Natural killer cell treated with Interleukin-12 subunit alpha and Interleukin-12 subunit beta and Interleukin-15 and Interleukin-18, amount 100 ng/mL, for 72 hours (primary cell): ENCODE measurements at regions not wholly inside any gene's neighbourhood (a gene's known extent, or its start where the extent isn't known, plus 50 kb on each side); places are given as distances from the start of the nearest gene placed in this dataset.
"Not testable (repeated sequence)": the region's sequence is repeated elsewhere in the genome, so short reads cannot be mapped to it uniquely, and the experiment has no call there.

ENCODE experiments used
- ATAC-seq, 2 donors: fragments of 150-1000 bp; cut with Tn5 transposase in 1 of 2; sonication (Bioruptor Pico), chemical (Tn5 transposase) in 1 of 2; 2 replicates each; pipeline ENCODE4 v1.10.0; 2021
- DNase-seq: peaks from one replicate; pipeline ENCODE4 v3.0.0; 2022; ENCODE audit warnings: low spot score
- H3K27ac Mint-ChIP-seq, 2 donors: 1 replicate in 1 of 2; 2 replicates in 1 of 2; pipeline ENCODE4 v1.8.0; 2022; ENCODE audit warnings: mixed read lengths in 2 of 2, mild to moderate bottlenecking in 1 of 2, moderate library complexity in 1 of 2
- H3K27me3 Mint-ChIP-seq, 2 donors: 1 replicate in 1 of 2; 2 replicates in 1 of 2; pipeline ENCODE4 v1.8.0; 2022; ENCODE audit warnings: mixed read lengths in 2 of 2
- H3K36me3 Mint-ChIP-seq: one replicate; pipeline ENCODE4 v1.8.0; 2022; ENCODE audit warnings: mixed read lengths
- H3K4me1 Mint-ChIP-seq, 2 donors: 1 replicate in 1 of 2; 2 replicates in 1 of 2; pipeline ENCODE4 v1.8.0; 2022; ENCODE audit warnings: low read depth in 2 of 2, mixed read lengths in 2 of 2, mild to moderate bottlenecking in 1 of 2
- H3K4me3 Mint-ChIP-seq: one replicate; pipeline ENCODE4 v1.8.0; 2022; ENCODE audit warnings: mixed read lengths
- H3K9me3 Mint-ChIP-seq: 2 replicates; pipeline ENCODE4 v1.8.0; 2022; ENCODE audit warnings: mixed read lengths

DNA sequence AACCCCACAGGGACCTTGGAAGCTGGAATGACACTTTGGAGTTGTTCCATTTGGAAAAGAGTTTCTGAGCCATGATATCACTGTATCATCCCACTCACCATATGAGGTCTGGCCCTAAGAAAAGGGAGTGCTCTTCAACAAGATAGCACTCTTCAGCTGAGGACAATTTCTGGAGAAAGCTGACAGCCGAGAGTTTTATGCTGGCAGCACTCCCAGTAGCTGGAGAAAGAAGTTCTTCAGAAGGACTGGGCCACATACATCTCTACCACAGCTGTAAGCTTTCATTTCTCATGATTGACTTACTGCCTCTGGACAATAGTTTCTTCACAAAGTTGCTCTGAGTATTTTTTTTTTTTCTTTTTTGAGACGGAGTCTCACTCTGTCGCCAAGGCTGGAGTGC is 914.4 kb upstream of the ADAMTS5 start:
- H3K9me3 Mint-ChIP-seq, H3K27ac Mint-ChIP-seq, ATAC-seq, DNase-seq, H3K4me3 Mint-ChIP-seq, H3K27me3 Mint-ChIP-seq, H3K4me1 Mint-ChIP-seq, H3K36me3 Mint-ChIP-seq: not testable (repeated sequence)

DNA sequence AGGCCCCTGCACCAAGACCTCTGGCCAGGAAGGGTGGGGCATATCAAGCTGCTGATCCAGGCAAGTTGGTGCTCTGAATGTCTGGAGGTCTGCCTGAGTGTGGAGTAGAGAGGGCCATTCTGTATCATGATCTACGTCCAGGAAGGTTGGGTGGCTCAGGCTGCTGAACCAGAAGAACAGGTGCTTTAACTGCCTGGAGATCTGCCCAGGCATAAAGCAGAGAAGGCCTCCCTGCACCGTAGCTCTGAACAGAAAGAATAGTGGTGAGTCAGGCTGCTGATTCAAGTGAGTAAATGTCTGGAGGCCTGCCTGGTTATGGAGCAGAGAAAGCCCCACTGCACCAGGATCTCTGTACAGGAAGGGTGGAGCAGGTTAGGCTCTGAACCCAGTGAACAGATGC is 905.5 kb upstream of the ADAMTS5 start:
- not testable (repeated sequence) for H3K27ac Mint-ChIP-seq, ATAC-seq

DNA sequence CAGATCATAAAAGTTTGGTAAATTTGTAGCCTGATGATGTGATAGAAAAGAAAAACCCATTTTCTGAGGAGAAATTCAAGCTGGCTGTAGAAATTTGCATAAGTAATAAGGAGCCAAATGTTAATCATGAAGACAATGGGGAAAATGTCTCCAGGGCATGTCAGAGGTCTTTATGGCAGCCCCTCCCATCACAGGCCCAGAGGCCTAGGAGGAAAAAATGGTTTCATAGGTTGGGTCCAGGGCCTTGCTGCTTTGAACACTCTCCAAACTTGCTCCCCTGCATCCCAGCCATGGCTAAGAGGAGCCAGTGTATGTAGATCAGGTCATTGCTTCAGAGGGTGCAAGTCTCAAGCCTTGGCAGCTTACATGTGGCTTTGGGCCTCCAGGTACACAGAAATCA is 903.9 kb upstream of the ADAMTS5 start:
- H3K4me3 Mint-ChIP-seq, H3K27me3 Mint-ChIP-seq, H3K27ac Mint-ChIP-seq, H3K36me3 Mint-ChIP-seq, H3K4me1 Mint-ChIP-seq, H3K9me3 Mint-ChIP-seq, DNase-seq, ATAC-seq: not testable (repeated sequence)

More for the DNA sequence above, 905.5 kb upstream of the ADAMTS5 start:
- H3K4me3 Mint-ChIP-seq, H3K36me3 Mint-ChIP-seq, DNase-seq, H3K9me3 Mint-ChIP-seq, H3K27me3 Mint-ChIP-seq, H3K4me1 Mint-ChIP-seq: not testable (repeated sequence)

DNA sequence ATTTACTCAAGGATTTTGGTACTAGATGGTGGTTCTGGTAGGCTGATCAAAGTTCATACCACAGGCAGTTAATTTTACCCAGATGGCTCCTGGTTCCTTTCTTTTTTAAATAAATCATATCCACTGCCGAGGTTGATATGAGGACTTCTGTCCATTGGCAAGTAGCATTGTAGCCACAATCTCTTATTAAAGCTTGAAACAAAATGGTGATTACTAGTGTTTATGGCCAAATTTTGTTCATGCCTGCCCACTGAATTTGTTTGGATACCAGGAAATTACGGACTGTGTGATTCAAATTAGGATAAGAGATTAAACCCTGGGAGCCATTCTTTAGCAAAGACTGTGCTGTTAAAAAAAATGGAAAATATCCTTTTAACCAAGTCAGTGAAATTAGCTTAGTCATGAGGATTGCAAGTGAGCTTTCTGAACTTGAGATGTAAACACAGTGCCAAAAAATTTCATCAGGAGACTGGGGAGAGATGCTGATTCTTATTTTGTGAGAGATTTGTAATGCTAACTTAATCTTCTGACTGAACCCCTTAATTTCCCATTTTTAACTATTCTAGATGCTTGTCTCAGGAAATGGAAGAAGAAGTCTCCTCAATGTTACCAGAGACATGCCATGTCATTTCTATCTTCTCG is 893.5 kb upstream of the ADAMTS5 start:
- not testable (repeated sequence) for ATAC-seq, H3K27ac Mint-ChIP-seq, H3K27me3 Mint-ChIP-seq, H3K36me3 Mint-ChIP-seq, DNase-seq, H3K9me3 Mint-ChIP-seq, H3K4me3 Mint-ChIP-seq, H3K4me1 Mint-ChIP-seq

DNA sequence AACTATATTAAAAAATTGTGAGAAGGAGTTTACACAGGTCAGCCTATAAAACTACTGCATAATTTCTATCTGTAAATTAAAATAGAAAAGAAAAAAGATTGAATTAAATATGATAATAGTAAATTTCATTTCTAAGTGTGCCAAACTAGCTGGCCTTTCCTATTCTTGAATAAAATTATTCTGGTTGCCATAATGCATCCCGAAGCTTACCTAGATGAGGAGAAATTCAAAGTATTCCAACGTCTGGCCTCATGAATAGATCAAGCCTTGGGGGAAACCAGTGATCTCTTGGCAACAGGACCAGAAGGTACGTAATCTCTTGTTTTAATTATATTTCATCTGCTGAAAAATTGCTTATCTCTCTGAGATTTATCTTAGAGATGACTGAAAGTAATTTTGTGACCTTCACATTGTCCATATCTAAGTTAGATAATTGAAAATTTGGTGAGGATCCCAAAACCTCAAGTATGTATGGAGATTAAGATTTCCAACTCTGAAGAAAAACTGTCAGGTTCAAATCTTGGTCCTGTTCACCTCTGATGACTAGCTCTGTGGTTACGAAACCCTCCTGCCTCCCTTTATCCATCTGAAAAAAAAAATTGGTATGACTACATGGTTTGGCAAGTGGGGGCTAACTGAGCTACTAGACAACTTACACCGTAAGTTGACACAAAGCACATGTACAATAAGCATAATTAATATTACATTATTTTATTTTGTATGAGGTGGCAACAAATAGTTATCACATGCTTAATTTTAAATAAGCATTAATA is 891.4 kb upstream of the ADAMTS5 start:
- not testable (repeated sequence) for H3K4me1 Mint-ChIP-seq, H3K9me3 Mint-ChIP-seq, DNase-seq, H3K36me3 Mint-ChIP-seq, ATAC-seq, H3K4me3 Mint-ChIP-seq, H3K27me3 Mint-ChIP-seq, H3K27ac Mint-ChIP-seq

DNA sequence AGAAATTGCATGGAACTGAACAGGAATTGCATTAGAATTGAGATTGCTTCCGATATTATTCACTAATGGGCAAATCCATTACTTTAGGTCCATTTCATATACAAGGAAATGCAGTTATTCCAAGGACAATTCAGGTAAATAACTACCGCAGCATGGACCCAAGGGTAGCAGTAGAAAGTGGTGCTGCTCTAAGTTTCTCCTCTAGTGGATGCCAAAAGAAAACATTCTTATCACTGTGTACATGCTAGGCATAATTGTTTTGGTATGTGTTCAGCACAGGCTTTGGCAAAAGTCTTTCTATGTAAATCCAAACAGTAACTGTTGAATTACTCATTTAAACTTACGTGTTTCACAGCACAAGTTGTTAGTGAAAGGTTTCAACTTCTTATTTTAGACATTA is 890.1 kb upstream of the ADAMTS5 start:
- not testable (repeated sequence) for ATAC-seq, H3K36me3 Mint-ChIP-seq, H3K4me1 Mint-ChIP-seq, H3K27me3 Mint-ChIP-seq, DNase-seq, H3K4me3 Mint-ChIP-seq, H3K9me3 Mint-ChIP-seq, H3K27ac Mint-ChIP-seq

DNA sequence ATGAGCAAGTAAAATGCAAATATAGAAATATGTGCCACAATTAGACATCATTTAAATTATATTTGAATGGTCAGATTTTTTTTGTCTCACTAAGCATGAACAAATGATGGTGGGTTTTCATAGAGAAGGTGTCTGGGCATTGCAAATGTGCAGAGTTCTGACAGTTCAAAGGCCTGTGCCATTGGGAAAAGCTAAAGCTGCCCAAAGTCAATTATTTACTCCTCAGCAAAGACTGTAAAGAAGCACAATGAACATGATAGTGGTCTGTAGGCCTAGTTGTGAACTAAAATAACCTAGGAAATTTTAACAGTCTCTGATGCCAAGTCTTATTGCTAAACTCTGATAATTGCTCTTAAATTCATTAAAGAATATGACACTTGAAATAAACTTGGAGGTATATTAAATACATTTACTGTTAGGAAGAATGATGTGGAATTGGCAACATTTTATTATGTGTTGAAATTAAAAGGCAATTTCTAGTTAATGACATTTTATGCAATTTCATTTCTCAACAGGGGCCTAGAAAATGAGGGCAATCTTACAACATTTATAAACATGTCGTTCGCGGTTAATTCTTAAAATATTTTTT is 874.3 kb upstream of the ADAMTS5 start:
- ATAC-seq (no peak), DNase-seq (no peak)
- Mint-ChIP-seq H3K27ac (no peak overlapping the region), H3K27me3 (no peaks in the 10 kb centered on the region), H3K9me3 (peaks cover 6% of the 10 kb centered on the region), H3K4me3 (no peak overlapping the region), H3K4me1 (no peaks in the 10 kb centered on the region), H3K36me3 (no peaks in the 10 kb centered on the region)

DNA sequence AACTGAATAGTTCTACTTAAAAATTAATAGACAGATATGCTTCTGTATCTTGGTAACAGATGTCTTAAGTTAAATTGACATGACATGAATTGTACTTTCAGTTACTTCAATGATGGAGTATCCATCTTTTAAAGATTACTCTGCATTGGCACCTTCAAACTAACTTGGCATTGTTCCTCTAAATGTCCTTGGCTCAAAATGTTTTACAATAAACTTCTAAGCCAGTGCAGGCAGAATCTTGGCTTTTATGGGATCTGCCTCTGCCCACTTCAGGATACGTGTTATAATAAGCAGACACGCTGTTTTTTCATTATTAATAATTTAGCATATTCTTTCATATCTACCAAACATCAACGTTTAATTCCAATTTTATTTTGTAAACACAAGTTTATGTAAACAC is 873.4 kb upstream of the ADAMTS5 start:
- Mint-ChIP-seq H3K36me3 (no peaks in the 10 kb centered on the region), H3K27me3 (no peaks in the 10 kb centered on the region), H3K9me3 (peaks cover 6% of the 10 kb centered on the region), H3K4me1 (no peaks in the 10 kb centered on the region), H3K4me3 (no peak overlapping the region), H3K27ac (no peak overlapping the region)
- ATAC-seq (no peak), DNase-seq (no peak)

DNA sequence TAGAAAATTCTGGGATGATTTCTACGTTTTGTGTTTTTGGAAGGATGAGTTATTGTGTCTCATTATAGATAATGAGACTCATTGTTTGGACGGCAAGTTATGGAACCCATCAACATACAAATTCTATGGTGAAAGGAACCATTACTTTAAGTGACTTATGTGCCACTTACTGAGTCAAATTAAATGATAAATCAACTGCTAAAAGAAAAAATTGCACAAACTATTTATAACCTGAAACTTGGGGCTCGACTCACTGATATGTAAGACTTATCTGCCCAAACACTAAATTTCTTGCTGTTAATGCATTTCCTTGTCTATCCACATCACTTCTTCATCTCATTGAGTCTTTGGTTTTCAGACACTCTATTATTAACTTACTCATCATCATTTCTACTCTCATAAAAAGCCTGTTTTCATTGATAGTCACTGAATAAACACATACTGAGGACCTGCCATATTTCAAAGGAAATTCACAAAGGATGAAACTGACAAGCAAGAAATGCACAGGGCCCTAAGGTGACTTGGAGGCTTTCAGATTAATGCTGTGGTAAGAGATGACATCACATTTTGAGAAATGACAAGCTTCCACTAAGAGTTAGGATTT is 872.7 kb upstream of the ADAMTS5 start:
- ATAC-seq (no peak), DNase-seq (no peak)
- no peaks in the 10 kb centered on the region for H3K36me3 Mint-ChIP-seq
- H3K4me1 Mint-ChIP-seq, result no peaks in the 10 kb centered on the region
- H3K4me3 Mint-ChIP-seq, result no peak overlapping the region
- H3K9me3 Mint-ChIP-seq, result peaks cover 6% of the 10 kb centered on the region
- no peak overlapping the region for H3K27ac Mint-ChIP-seq
- no peaks in the 10 kb centered on the region for H3K27me3 Mint-ChIP-seq

DNA sequence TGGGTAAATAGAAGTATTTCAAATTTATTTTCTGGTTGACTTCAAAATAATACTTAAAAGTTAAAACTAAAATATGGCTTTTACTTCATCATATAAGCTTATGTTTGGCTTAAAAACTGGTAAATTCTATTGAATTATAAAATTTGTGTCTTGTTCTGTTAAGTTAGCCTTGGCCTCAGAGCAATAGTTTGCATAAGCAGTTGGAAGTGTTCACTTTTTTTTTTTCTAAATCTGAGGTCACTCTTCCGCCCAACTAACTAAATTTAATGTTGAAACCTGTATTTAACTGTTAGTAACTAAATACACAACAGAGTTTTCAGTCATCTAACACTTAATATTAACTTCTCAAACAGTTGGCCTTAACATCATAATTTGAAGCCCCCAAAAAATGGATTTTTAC is 871.7 kb upstream of the ADAMTS5 start:
- DNase-seq (no peak), ATAC-seq (no peak)
- H3K27me3 Mint-ChIP-seq, result no peaks in the 10 kb centered on the region
- H3K4me1 Mint-ChIP-seq, result no peaks in the 10 kb centered on the region
- no peaks in the 10 kb centered on the region for H3K36me3 Mint-ChIP-seq
- H3K27ac Mint-ChIP-seq, result no peak overlapping the region
- H3K4me3 Mint-ChIP-seq, result no peak overlapping the region
- H3K9me3 Mint-ChIP-seq, result peaks cover 5% of the 10 kb centered on the region

DNA sequence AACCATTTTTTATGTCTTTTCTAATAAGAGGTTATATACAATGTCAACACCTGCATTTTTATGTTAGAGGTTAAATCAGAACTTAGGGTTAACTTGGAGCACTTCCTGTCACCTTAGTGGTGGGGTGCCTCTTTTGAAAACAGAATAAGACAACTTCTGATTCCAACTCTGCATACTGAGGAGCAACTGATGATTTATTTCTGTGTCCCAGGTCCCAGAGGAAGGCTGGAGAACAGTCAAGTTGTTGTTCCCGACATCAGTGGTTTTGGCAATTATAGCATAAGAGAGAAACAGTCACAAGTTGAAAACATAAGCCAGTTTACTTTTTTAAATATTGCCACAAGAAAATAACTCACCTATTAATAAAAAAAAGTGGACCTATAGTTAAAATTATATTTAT is 871.0 kb upstream of the ADAMTS5 start:
- no peaks in the 10 kb centered on the region for H3K27me3 Mint-ChIP-seq
- ATAC-seq (no peak), DNase-seq (no peak)
- H3K27ac Mint-ChIP-seq, result no peak overlapping the region
- H3K9me3 Mint-ChIP-seq, result peaks cover 3% of the 10 kb centered on the region
- H3K36me3 Mint-ChIP-seq, result no peaks in the 10 kb centered on the region
- H3K4me3 Mint-ChIP-seq, result no peak overlapping the region
- no peaks in the 10 kb centered on the region for H3K4me1 Mint-ChIP-seq

DNA sequence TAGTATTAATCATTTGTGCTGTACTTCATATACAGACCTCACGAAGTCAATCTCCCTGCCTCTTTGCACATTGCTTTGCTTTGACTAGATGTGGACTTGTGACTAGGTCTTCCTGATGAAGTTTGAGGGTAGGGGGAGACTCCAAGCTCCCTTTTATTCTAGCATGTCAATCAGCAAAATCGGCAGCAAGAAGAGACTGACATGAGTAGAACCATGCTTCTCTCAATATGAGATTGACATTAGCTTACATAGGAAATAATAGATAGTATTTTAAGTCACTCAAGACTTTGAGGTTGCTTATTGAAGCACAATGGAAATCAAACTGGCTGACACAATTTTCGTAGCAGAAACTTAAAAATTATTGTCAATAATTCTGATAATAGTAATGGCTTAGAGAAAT is 866.4 kb upstream of the ADAMTS5 start:
- Mint-ChIP-seq H3K27ac (no peak overlapping the region), H3K4me3 (no peak overlapping the region), H3K27me3 (no peaks in the 10 kb centered on the region), H3K4me1 (no peaks in the 10 kb centered on the region), H3K36me3 (no peaks in the 10 kb centered on the region), H3K9me3 (peaks cover 12% of the 10 kb centered on the region)
- ATAC-seq (no peak), DNase-seq (no peak)

DNA sequence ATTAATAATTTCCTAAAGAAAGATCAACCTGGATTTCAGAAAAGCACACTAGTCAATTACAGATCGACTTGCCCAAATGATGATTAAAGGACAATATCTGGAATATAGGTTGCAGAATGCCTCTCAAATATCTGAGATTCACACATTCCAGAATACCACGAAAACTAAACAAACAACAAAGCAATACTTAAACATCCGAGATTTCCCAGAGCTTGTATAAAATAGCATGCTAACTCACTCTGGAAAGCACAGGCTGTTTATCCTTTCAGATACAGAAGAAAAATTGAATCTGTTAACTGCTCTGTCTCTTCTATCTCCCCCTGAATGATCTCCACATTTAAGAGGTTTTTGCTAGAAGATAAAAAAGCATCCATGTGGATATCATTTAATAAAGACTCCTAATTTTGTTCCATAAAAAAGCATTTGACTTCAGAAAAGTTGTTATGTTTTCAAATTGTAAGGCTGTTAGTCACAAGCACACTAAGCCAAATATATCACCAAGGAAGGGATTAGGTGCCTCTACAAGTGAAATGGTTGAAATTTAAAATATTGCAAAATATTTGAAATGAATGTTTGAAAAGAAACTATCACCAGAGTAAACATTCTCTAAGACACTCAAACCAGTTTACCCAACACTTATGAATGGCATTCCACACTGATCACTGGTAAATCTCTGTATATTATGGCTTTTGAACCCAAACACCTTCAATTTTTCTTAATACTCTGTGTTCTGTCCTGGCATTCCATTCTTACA is 865.1 kb upstream of the ADAMTS5 start:
- Mint-ChIP-seq H3K9me3 (peaks cover 13% of the 10 kb centered on the region), H3K4me1 (no peaks in the 10 kb centered on the region), H3K36me3 (no peaks in the 10 kb centered on the region), H3K27me3 (no peaks in the 10 kb centered on the region), H3K27ac (no peak overlapping the region), H3K4me3 (no peak overlapping the region)
- no peak for ATAC-seq
- no peak for DNase-seq

DNA sequence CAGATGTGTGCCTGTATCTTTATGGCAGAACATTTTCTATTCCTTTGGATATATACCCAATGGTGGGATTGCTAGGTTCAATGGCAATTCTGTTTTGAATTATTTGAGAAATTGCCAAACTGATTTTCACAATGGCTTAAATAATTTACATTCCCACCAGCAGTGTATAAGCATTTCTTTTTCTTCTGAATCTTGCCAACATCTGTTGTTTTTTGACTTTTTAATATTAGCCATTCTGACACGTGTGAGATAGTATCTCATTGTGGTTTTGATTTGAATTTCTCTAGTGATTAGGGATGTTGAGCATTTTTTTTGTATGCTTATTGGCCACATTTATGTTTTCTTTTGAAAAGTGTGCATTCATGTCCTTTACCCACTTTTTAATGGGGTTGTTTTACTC is 864.3 kb upstream of the ADAMTS5 start:
- ATAC-seq, result no peak
- no peak overlapping the region for H3K4me3 Mint-ChIP-seq
- no peaks in the 10 kb centered on the region for H3K27me3 Mint-ChIP-seq
- H3K9me3 Mint-ChIP-seq, result peaks cover 16% of the 10 kb centered on the region
- no peak overlapping the region for H3K27ac Mint-ChIP-seq
- H3K4me1 Mint-ChIP-seq, result no peaks in the 10 kb centered on the region
- H3K36me3 Mint-ChIP-seq, result no peaks in the 10 kb centered on the region
- DNase-seq, result no peak
